Stimulated activated CD8-positive, alpha-beta memory T cell treated with anti-CD3 and anti-CD28 coated beads, Interleukin-4, amount 100 ng/mL, for 4 hours (primary cell): ENCODE measurements at regions not wholly inside any gene's neighbourhood (a gene's known extent, or its start where the extent isn't known, plus 50 kb on each side); places are given as distances from the start of the nearest gene placed in this dataset.
"Not testable (repeated sequence)": the region's sequence is repeated elsewhere in the genome, so short reads cannot be mapped to it uniquely, and the experiment has no call there.

Experiments used
- DNase-seq, 2 donors: peaks; one replicate each; pipeline ENCODE4 v3.0.0-alpha.2; 2020; ENCODE audit warnings: low read depth in 2 of 2, low spot score in 1 of 2

- no peak for DNase-seq
These were observed 144.3 kb downstream of the HSD17B3 start for GRCh38 chr9:96157675-96158074.

DNA sequence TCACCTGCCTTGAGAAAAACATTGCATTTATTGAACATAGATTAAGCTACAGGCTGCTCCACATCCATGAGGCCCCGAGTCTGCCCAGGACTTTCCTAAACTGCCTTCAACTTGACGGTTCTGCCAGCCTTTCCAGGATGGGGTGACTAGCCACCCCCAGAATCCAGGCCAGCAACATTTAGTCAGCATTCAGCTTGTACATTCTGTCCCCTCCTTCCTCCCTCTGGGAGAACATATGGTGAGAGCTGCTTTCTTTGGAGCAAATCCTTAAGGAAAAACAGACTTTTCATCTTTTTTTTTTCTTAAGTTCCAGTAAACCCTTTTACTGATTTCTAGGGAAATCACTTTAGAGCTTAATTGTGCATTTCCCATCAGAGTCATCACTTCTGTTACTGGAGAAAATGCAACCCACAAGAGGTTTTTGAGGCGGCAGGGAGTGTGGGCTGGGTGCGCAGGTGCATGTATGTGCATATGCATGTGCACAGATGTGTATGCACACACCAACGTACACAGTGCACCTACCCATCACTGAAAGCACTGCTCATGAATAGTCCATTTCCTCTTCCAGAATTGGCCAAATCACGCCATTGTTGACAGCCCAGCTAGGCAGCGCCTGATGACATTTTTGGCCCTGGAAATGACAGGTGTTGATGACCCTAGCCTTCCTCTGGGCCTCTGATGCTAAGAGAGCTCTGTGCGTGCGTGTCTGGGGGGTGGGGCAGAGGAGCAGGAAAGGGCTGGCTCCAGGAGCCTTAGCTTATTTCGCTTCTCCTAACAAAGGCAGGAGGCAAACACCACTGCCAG is 145.6 kb downstream of the HSD17B3 start:
- no peak for DNase-seq

- no peak for DNase-seq
These were observed 147.9 kb downstream of the HSD17B3 start for GRCh38 chr9:96154081-96154480.

GRCh38 chr9:96152550-96152949 is 149.4 kb downstream of the HSD17B3 start:
- DNase-seq: no peak

DNA sequence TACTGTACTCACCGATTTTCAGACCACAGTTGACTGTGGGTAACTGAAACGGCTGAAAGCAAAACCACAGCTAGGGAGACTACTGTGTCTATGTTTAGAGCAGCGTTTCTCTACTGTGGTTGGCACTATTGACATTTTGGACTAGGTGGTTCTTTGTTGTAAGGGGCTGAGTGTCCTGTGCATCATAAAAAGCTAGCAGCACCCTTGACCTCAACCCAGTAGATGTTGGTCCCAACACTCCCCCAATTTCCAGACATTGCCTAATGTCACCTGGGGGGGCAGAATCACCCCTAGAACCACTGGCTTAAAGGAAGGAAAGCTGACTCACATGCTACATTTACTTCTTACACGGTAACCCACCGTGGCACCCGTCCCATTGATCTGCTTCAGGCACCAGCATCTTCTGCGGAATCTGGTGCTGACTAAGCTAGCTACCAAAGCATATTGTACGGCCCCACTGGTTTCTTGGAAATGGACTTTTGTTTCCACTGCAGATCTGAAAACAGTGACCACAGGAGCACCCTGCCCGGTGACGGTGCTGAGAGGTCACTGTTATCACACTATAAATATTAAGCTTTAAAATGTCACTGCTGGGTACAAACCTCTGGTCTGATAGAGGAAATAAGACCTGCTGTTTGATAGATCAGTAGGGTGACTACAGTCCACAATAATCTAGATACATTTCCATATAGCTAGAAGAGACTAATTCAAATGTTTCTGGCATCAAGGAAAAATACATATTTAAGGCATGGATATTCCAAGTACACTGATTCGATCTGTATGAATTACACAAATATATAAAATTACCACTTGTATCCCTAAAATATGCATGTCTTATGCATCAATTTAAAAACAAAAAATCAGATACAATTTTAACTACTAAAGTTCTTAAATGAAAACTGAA is 151.4 kb downstream of the HSD17B3 start:
- peak; percentile 11 to 53 for DNase-seq

DNA sequence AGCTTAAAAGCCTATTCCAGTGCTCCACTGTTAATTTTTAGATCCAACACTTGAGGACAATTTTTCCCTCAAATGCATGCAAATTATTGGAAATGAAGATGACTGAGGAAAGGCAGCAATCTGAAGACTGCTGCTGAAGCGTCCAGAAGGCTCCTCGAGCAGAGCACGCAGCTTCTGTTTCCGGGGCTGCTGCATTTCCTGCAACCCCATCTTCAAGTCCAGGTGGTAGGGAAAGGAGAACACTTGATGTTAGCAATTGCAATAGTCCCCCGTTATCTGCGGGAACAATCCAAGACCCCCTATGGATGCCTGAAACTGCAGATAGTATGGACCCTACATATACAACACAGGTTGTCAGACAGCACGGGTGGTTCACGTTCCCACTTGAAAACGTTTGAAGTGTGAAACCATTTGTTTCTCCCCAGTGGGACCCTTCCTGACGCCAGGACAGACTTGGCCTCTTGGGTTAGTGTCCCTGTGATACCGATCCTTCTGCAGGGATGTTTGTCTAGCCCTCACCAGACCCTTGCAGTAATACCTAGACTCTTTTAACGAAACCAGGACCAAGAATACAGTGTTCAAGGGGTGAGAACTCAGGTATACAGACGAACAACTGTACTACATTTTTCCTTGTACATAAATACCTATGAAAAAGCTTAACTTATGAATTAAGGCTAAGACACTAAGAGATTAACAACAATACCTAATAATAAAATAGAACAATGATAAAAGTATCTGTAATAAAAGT is 152.3 kb downstream of the HSD17B3 start:
- no peak for DNase-seq

- DNase-seq: no peak
These were observed 153.1 kb downstream of the HSD17B3 start for GRCh38 chr9:96148634-96149532.

DNA sequence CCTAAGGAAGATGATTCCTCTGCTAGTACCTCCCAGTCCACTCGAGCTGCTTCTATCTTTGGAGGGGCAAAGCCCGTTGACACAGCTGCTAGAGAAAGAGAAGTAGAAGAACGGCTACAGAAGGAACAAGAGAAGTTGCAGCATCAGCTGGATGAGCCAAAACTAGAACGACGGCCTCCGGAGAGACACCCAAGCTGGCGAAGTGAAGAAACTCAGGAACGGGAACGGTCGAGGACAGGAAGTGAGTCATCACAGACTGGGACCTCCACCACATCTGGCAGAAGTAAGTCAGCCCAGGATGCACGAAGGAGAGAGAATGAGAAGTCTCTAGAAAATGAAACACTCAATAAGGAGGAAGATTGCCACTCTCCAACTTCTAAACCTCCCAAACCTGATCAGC is 154.9 kb downstream of the HSD17B3 start:
- DNase-seq: not testable (repeated sequence)

DNA sequence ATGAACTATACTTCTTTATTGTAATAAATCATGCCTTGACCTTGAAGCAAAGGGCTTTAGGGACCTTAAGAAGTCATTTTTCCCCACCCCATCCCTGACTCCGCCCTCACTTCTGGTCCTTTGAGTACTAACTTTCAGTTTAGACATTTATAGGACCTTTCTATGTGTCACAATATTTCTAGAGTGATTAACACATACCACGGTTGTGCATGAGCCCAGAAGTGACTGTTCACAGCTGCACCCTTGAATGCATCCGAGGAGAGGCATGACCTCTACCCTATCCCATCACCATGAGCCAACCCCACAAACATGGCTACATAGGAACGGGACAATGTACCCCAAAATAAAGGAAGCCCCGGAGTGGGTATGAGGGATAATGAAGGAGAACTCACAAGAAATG is 160.3 kb downstream of the HSD17B3 start:
- no peak for DNase-seq

- no peak for DNase-seq
These were observed 160.9 kb downstream of the HSD17B3 start for GRCh38 chr9:96141128-96141474.

DNA sequence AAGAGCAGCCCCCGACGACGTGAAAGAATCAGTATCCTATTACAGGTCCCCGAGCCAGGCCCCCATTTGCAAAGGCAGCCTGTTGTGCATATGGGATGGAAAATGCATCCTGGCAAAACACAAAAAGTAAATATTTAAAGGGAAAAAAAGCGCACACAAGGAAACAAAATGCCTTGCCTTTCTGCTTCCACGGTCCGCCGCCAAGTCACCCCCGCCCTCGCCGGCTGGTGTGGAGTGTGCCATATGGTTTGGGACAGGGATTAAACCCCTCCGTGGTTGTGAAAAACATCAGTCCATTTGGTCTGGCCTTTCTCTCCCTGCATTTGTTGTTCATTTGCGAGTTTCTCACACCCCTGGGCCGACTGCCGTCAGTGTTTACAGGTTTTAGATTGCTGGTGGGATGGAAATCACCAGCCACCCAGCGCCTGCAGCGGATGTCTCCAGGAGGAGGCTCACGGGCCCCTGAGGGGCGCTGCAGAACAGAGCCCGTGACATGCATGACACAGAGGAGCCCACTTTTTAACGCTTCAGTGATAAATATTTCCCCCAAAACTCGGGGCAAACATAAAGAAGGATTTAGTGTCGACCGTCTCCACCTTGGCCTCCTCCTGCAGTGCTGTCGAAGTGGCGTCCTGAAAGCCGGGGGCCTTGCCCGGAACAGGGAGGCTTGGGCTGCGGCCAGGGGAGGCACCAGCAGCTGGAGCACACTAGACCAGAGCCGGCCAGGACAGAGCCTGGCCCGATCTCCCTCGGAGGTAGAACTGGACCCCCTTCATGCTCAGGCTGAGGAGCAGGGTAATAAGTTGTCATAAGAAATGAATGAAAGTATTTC is 161.5 kb downstream of the HSD17B3 start:
- DNase-seq: no peak

DNA sequence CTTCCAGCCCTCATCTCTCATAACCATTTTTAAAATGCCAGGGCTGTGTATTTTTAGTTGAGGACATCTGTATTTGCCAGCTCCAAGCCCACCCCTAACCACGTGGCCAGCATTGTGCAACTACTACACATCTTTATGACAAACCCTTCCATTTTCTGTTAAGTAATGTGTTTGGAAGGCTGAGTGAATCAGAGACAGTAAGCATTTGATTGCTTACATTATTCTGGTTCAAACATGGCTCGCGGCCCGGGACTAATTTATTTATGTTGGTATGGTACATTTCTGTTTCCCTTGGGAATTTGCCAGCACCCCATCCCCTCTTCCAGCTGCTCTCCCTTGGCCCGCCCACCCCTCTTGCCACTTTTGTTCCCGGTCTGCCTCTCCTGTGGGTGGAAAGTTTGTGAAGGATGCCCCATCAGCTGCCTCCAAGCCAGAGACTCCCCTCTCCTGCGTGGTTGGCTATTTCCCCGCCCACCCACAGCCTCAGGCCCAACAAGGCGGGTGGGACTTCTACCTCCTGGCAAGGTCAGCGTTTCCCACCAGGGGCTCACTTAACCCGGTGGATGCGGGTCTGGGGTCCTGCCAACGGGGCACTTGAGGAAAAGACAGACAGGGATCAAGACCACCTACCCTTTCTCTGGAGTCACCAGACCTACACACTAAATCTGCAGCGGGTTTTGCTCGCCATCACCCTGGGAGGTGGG is 162.2 kb downstream of the HSD17B3 start:
- DNase-seq: no peak

GRCh38 chr9:96138616-96139015 is 163.4 kb downstream of the HSD17B3 start:
- no peak for DNase-seq

- no peak for DNase-seq
These were observed 164.1 kb downstream of the HSD17B3 start for GRCh38 chr9:96137671-96138429.

DNA sequence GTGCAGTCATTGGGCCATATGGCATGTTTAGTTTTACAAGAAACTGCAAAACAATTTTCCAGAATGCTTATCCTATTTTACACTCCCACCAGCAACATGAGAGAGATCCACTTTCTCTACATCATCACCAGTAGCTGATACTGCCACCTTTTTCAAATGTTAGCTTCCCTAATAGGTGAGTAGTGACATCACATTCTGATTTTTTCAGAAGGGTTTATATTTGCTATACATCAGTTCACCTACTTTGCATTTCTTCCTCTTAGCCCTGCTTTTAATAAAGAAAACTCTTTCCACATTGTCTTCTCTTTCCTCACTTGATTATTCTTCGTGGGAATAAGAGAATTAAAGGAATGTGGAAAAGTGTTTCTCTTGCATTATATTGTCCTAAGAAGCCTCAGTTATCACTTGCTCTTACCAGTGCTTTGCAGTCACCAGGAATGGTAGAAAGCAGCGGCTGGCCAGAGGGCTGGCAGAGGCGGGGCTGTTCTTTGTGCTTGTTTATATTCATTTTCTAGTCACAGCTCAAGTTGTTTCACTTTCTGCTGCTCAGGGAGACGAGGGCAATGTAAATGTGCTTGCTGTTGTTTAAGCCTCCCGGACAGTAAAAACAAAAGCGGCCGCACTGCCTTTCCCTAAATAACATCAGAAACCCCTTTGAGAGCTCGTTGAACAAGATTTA is 164.8 kb downstream of the HSD17B3 start:
- DNase-seq: no peak

GRCh38 chr9:96135753-96136290 is 166.2 kb downstream of the HSD17B3 start:
- no peak for DNase-seq

- no peak for DNase-seq
These were observed 166.8 kb downstream of the HSD17B3 start for GRCh38 chr9:96135076-96135752.
